Endodermal cell (in vitro differentiated cells): ENCODE measurements at regions not wholly inside any gene's neighbourhood (a gene's known extent, or its start where the extent isn't known, plus 50 kb on each side); places are given as distances from the start of the nearest gene placed in this dataset.
"Not testable (repeated sequence)": the region's sequence is repeated elsewhere in the genome, so short reads cannot be mapped to it uniquely, and the experiment has no call there.

Experiments
- DNase-seq: peaks from one replicate; pipeline ENCODE4 v3.0.0-alpha.2; 2017
- H3K27ac ChIP-seq: 2 replicates; pipeline ENCODE4 v1.5.1; 2013; ENCODE audit warnings: mild to moderate bottlenecking, low read depth, low read length, moderate library complexity
- H3K27me3 ChIP-seq: 2 replicates; pipeline ENCODE4 v1.6.1; 2013; ENCODE audit warnings: mild to moderate bottlenecking, low read length, moderate library complexity; ENCODE audit not compliant: insufficient read depth, control insufficient read depth, poor library complexity, severe bottlenecking
- H3K36me3 ChIP-seq: 2 replicates; pipeline ENCODE4 v1.7.0; 2013; ENCODE audit warnings: mild to moderate bottlenecking, low read length, moderate library complexity; ENCODE audit not compliant: control insufficient read depth, insufficient read depth
- H3K4me1 ChIP-seq: one replicate; pipeline ENCODE4 v1.7.0; 2013; ENCODE audit warnings: low read length; ENCODE audit not compliant: control insufficient read depth, insufficient read depth
- H3K4me3 ChIP-seq: 2 replicates; pipeline ENCODE4 v1.5.1; 2013; ENCODE audit warnings: mild to moderate bottlenecking, low read length, moderate library complexity
- H3K9ac ChIP-seq: 2 replicates; pipeline ENCODE4 v1.6.1; 2013; ENCODE audit warnings: mild to moderate bottlenecking, low read length, moderate library complexity; ENCODE audit not compliant: poor library complexity, severe bottlenecking; ENCODE audit errors: extremely low read depth
- H3K9me3 ChIP-seq: 2 replicates; pipeline ENCODE4 v1.6.1; 2013; ENCODE audit warnings: mild to moderate bottlenecking, low read length, moderate library complexity; ENCODE audit not compliant: control insufficient read depth
- H3K27ac Mint-ChIP-seq: 2 replicates; pipeline ENCODE4 v1.8.0; 2020; ENCODE audit warnings: mixed read lengths
- H3K27me3 Mint-ChIP-seq: 2 replicates; pipeline ENCODE4 v1.8.0; 2021; ENCODE audit warnings: mild to moderate bottlenecking, mixed read lengths; ENCODE audit not compliant: insufficient read depth
- H3K36me3 Mint-ChIP-seq: 2 replicates; pipeline ENCODE4 v1.8.0; 2020; ENCODE audit warnings: low read depth, mixed read lengths
- H3K4me1 Mint-ChIP-seq: 2 replicates; pipeline ENCODE4 v1.8.0; 2020; ENCODE audit warnings: mixed read lengths
- H3K4me3 Mint-ChIP-seq: 2 replicates; pipeline ENCODE4 v1.8.0; 2020; ENCODE audit warnings: mild to moderate bottlenecking, moderate library complexity, mixed read lengths
- H3K9me3 Mint-ChIP-seq: 2 replicates; pipeline ENCODE4 v1.8.0; 2020; ENCODE audit warnings: mild to moderate bottlenecking, mixed read lengths
- WGBS, 2 experiments: methylation state at CpG; one replicate each; pipeline versions ENCODE4 v1.1.5 to v1.1.7; 2013; ENCODE audit warnings: missing lambda C conversion rate in 2 of 2, mixed read lengths in 1 of 2; ENCODE audit not compliant: insufficient coverage in 1 of 2, insufficient read length in 1 of 2; 5-methylcytosine and 5-hydroxymethylcytosine counted together
- TF ChIP-seq, protein P1 (sequence below): fragments of 200-600 bp; sonication (generic); conservative IDR thresholded peaks from 2 replicates; pipeline ENCODE4 v1.5.0; 2021; ENCODE audit warnings: antibody characterized with exemption, mild to moderate bottlenecking

- Histone ChIP-seq H3K9ac (no peak overlapping the region), H3K9me3 (peaks cover 9% of the 10 kb centered on the region), H3K27me3 (no peaks in the 10 kb centered on the region), H3K36me3 (no peaks in the 10 kb centered on the region), H3K4me1 (peaks cover 14% of the 10 kb centered on the region), H3K4me3 (no peak overlapping the region), H3K27ac (no peak overlapping the region)
- no peaks in the 10 kb centered on the region for H3K27me3 Mint-ChIP-seq
- DNase-seq: no peak
- no peak overlapping the region for H3K4me3 Mint-ChIP-seq
- no peaks in the 10 kb centered on the region for H3K36me3 Mint-ChIP-seq
- H3K9me3 Mint-ChIP-seq: peaks cover 7% of the 10 kb centered on the region
- H3K4me1 Mint-ChIP-seq: peaks cover 22% of the 10 kb centered on the region
- TF ChIP-seq, protein P1, sequence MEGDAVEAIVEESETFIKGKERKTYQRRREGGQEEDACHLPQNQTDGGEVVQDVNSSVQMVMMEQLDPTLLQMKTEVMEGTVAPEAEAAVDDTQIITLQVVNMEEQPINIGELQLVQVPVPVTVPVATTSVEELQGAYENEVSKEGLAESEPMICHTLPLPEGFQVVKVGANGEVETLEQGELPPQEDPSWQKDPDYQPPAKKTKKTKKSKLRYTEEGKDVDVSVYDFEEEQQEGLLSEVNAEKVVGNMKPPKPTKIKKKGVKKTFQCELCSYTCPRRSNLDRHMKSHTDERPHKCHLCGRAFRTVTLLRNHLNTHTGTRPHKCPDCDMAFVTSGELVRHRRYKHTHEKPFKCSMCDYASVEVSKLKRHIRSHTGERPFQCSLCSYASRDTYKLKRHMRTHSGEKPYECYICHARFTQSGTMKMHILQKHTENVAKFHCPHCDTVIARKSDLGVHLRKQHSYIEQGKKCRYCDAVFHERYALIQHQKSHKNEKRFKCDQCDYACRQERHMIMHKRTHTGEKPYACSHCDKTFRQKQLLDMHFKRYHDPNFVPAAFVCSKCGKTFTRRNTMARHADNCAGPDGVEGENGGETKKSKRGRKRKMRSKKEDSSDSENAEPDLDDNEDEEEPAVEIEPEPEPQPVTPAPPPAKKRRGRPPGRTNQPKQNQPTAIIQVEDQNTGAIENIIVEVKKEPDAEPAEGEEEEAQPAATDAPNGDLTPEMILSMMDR: no peak
- no peak overlapping the region for H3K27ac Mint-ChIP-seq
- 95% methylated on average over 3 of the region's 3 CpGs; no CpG with 5 or more reads in 1 of the 2 experiments for WGBS, 2 experiments
These were observed 454.2 kb upstream of the KLF6 start for GRCh38 chr10:4239186-4239585.

DNA sequence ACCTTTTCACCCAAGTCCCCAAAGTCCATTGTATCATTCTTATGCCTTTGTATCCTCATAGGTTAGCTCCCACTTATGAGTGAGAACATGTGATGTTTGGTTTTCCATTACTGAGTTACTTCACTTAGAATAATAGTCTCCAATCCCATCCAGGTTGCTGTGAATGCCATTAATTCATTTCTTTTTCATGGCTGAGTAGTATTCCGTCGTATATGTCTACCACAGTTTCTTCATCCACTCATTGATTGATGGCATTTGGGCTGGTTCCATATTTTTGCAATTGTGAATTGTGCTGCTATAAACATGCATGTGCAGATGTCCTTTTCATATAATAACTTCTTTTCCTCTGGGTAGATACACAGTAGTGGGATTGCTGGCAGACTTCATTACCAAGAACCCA lies 451.9 kb upstream of the KLF6 start:
- not testable (repeated sequence) for H3K36me3 ChIP-seq, H3K4me1 ChIP-seq, H3K27ac Mint-ChIP-seq, H3K27me3 Mint-ChIP-seq, H3K9ac ChIP-seq, H3K36me3 Mint-ChIP-seq, H3K4me1 Mint-ChIP-seq, DNase-seq, H3K27me3 ChIP-seq, H3K4me3 Mint-ChIP-seq, H3K27ac ChIP-seq, H3K9me3 Mint-ChIP-seq
- H3K9me3 ChIP-seq: peaks cover 16% of the 10 kb centered on the region
- H3K4me3 ChIP-seq: peak overlapping the region; percentile 7
- WGBS, 2 experiments: 88 to 97% methylated on average over 2 of the region's 2 CpGs

DNA sequence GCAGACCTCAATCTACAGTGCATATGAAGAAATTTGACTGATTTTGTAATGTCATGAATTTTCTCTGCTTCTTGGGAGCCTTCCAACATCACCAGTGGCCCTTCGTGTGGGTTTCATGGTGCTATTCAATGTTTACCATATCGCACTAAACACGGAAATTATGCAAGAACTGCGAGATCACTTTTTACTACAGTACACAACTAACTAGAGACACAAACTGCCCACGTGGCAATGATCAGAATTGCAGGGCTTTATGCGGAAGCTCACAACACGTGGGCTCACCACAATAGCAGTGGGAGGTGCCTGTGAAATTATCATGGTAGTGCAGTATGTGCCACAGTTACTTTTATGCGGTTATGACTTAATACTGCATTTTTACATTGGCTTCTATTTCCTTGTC lies 449.7 kb upstream of the KLF6 start:
- Mint-ChIP-seq H3K36me3 (no peaks in the 10 kb centered on the region), H3K27ac (no peak overlapping the region), H3K27me3 (no peaks in the 10 kb centered on the region), H3K4me1 (no peaks in the 10 kb centered on the region), H3K9me3 (peaks cover 7% of the 10 kb centered on the region), H3K4me3 (no peak overlapping the region)
- Histone ChIP-seq H3K27me3 (no peaks in the 10 kb centered on the region), H3K4me3 (no peak overlapping the region), H3K4me1 (no peaks in the 10 kb centered on the region), H3K9ac (no peak overlapping the region), H3K36me3 (no peaks in the 10 kb centered on the region), H3K9me3 (peaks cover 16% of the 10 kb centered on the region), H3K27ac (no peak overlapping the region)
- 90% methylated on average over 5 to 8 of the region's 8 CpGs for WGBS, 2 experiments
- DNase-seq: no peak
- TF ChIP-seq, protein P1: no peak

GRCh38 chr10:4231439-4231838 lies 446.4 kb upstream of the KLF6 start:
- Mint-ChIP-seq H3K9me3 (no peaks in the 10 kb centered on the region), H3K4me3 (no peak overlapping the region), H3K4me1 (no peaks in the 10 kb centered on the region), H3K27ac (no peak overlapping the region), H3K27me3 (no peaks in the 10 kb centered on the region), H3K36me3 (no peaks in the 10 kb centered on the region)
- Histone ChIP-seq H3K36me3 (no peaks in the 10 kb centered on the region), H3K9ac (no peak overlapping the region), H3K27ac (no peak overlapping the region), H3K4me1 (no peaks in the 10 kb centered on the region), H3K27me3 (no peaks in the 10 kb centered on the region), H3K9me3 (peaks cover 8% of the 10 kb centered on the region), H3K4me3 (no peak overlapping the region)
- WGBS, 2 experiments: 63 to 88% methylated on average over 1 to 7 of the region's 7 CpGs
- DNase-seq: no peak
- TF ChIP-seq, protein P1: no peak
